Activated CD8-positive, alpha-beta memory T cell treated with anti-CD3 and anti-CD28 coated beads, Interleukin-2, amount 50 U/mL, for 48 hours (primary cell): ENCODE measurements at regions not wholly inside any gene's neighbourhood (a gene's known extent, or its start where the extent isn't known, plus 50 kb on each side); places are given as distances from the start of the nearest gene placed in this dataset.
A peak's percentile ranks its signal among the peaks of the same experiment; 100 is the strongest.

ENCODE experiments used
- DNase-seq: peaks from one replicate; pipeline ENCODE4 v3.0.0-alpha.2; 2020

- peak; percentile 52 for DNase-seq
Observed at GRCh38 chr1:234972411-234973191, 156.0 kb downstream of the TOMM20 start.

DNA sequence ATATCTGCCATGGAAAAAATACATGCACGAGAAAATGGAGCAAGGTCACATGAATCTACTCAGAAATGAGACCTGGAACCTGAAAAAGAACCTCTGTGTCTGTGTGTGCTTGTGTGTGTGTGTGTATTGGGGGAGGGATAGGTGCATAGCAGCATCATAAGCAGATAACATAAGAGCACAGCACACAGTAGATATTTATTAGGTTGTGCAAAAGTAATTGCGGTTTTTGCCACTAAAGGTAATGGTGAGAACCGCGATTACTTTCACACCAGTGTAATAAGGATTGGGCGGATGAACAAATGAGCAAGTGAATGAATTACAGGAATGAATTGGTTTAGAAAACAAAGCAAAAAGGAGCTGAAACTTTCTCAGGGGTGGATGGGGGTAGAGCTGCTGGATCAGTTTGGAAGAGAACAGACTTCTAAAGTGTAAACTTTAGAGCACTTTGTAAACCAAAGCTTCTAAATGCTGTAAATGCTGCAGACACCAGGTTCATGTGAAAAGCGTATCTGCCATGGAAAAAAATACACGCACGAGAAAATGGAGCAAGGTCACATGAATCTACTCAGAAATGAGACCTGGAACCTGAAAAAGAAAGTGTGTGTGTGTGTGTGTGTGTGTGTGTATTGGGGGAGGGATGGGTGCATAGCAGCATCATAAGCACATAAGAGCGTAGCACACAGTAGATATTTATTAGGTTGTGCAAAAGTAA lies 156.9 kb downstream of the TOMM20 start:
- peak; percentile 46 for DNase-seq

GRCh38 chr1:234970731-234971476 lies 157.7 kb downstream of the TOMM20 start:
- peak; percentile 64 for DNase-seq

GRCh38 chr1:234970401-234970730 lies 158.3 kb downstream of the TOMM20 start:
- DNase-seq = peak; percentile 22

DNA sequence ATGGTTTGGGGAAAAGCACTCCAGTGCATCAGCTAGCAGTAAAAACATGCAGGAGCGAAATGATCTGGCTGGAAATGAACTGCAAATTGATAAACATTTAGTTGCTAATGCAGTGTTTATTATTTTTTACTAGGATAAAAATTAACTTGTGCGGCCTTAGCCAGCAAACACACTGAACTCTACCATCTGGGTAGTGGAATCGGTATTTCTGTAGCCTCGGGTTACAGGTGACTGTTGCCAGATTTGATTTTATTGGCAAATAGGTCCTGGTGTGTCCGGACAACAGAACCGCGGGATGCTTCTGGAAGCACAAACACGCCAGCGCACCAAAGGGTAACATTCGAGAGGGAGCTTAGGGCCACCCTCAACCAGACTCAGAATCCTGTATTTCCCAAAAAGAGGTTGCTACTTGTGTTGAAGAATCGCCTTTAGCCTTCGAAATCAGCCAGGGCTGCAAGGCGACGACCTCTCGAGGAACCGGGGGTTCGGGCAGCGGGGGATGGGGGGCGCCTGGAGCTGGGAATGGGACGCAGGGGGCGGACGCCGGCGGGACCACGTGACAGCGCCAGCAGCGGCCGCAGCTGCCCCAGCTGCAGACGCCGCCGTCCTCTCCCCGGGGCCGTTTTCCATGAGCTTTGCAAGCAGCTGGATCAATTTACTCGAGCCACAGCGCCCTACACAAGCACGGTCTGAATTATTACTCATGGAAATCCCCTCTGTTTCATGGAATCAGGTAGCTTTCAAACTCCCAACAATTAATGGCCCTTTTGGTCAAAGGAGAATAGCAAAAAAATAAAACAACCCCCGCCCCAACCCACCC lies 158.8 kb downstream of the TOMM20 start:
- peak; percentile 61 for DNase-seq

- DNase-seq = peak; percentile 43
Observed at GRCh38 chr1:234969011-234969441, 159.6 kb downstream of the TOMM20 start.

DNA sequence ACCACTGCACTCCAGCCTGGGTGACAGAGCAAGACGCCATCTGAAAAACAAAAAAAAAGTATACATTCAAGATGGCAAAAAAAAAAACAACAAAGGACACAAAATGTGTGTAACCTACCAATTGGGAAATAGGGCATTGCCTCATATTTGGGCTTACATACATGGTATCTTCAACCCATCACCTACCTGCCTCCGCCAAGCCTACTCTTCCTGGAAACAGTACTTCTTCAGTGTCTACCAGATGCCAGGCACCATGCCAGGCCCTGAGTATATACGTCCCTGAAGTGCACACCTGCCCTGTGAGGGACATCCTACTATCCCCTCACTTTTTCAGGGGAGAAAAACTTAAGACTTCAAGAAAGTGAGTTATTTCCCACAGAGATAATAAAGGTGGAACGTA lies 160.2 kb downstream of the TOMM20 start:
- DNase-seq = peak; percentile 46

DNA sequence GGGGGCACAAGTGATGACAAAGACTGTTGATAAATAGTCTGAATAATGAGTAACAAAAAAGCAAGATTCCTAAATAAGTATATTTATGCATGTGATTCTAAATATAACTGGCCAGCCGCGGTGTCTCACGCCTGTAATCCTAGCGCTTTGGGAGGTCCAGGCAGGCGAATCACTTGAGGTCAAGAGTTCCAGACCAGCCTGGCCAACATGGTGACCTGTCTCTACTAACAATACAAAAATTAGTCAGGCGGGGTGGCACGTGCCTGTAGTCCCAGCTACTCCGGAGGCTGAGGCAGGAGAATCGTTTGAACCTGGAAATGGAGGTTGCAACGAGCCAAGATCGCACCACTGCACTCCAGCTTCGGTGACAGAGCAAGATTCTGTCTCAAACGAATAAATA lies 161.5 kb downstream of the TOMM20 start:
- DNase-seq = peak; percentile 42

GRCh38 chr1:234965111-234965510 lies 163.5 kb downstream of the TOMM20 start:
- DNase-seq = peak; percentile 54

DNA sequence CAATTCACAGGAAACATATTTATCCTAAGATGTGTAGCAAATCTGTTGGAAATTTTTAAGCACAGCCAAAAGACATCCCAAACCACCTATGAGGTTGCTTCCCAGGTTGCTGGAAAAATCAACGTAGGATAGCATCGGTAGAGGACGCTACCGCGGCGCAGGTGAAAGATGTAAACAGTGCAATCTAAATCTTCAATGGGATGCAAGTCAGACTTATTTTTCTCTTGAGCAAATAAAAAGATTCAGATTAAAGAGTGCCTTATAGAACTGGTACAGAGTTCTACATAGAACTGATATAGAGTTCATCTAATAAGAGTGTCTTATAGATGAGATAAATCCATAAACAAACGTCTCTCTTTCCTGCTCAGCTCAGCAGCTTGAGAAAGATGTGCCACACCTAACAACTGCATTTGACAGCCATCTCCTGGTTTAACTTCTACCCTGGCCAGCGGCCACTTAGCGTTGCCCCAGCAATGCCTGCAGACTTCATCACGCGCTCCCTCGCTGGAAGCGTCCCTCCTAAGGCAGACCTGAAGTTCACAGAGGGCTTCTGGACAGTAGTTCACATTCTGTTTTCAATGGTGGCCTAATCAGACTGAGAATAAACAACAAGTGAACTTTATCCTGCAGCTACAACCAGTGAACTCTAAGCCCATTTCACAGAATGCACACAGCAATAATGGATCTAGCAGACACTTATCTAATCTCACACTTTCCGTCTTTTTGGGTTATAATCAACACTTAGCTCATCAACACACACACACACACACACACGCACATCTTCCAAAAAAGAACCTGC lies 164.5 kb downstream of the TOMM20 start:
- peak; percentile 54 for DNase-seq

GRCh38 chr1:234963180-234963903 lies 165.3 kb downstream of the TOMM20 start:
- DNase-seq = peak; percentile 90

DNA sequence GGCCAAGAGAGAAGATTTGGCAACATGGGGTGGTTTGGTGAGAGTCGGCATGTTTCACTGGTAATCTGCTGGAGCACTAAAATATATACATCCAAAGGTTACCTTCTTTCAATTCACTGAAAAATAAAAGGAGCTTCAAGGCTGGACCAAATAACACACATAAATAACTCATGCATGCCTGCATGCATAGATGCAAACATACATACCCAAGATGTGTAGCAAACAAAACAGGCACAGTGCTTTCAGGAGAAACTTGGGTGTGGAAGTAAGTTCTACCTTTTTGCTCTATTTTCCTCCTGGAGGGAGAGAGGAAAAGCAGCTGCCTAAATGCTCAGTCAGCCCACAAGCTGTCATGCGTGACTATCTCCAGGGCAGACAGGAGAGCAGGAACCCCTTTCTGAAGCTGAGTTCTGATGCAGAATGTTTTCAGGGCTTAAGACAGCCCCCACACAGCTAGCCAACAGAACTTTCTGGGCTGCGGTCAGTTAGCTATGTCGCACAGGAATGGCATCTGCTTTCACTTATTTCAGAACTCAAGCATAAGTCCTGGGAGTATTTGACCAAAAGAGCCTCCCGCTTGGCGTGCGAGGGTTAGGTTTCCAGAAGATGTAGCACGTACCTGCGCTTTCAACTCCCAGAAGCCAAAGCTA lies 166.2 kb downstream of the TOMM20 start:
- DNase-seq = peak; percentile 65

DNA sequence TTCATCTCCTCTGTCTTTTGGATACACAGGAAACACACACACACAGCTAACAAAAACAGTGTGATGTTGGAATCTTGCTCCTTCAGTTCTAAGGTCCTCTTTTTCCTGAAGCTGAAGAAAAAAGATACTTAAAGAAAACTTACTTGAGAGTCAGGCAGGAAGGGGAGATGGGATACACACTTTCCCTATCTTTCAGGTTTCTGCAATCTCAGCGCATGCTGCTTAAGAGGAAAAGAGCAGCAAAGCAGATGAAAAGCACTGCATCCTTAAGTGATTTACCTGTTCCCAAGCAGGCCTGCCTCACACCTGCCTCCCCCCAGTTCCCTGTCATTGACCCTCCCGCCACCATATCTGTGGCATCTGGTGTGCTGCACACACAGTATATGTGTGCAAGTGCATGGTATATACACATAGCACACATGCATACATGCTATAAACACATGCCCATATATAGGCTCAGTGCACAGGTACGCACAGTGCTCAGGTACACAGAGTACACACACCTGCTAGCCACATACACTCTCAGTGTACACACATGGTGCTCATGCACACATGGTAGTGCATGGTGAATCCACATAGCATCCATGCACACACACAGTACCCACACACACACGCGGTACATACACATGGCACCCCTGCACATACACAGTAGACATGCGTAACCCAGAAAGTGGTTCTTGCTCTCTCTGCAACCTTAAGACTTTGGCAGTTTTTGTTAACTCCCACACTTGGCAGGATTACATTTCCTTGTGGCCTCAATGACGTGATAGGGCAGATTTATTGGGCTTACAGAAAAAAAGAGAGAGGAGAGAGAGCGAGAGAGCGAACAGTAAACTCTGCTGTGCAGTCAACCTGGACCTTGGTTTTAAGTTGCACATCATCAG lies 166.9 kb downstream of the TOMM20 start:
- peak; percentile 57 for DNase-seq

DNA sequence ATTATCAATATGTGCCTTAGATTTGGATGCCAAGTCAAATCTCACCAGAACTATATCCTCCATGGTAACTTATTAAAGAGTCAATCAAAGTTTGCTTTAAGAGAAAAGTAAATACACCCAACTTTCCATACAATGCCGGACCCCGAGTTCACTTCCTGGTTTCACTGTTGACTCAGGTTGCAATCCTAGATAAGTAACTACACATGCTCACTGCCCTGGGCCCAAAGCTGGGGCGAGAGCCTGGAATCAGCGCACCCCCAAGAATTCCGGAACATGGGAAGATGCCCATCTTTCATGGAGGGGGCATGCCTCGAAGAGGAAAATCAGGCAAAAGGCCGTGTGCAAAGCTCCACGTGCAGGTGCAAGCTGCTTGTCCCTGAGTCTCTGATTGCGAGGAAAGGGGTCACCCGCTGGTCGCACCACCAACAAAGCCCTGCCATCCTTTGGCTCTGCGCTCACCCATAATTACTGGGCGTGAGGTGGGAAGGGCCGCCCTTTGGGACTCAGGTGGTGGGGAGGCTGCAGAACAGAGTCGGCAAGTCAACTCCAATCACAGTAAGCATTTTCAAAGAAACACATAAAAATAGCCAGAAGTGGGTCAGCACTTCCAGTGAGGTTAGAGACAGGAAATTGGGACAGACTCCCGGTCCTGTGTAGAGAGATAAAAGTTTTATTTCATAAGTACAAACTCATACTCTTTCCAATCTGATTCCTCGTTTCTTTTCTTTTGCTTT lies 167.7 kb downstream of the TOMM20 start:
- DNase-seq = peak; percentile 57

- peak; percentile 47 for DNase-seq
Observed at GRCh38 chr1:234958706-234959657, 169.7 kb downstream of the TOMM20 start.

GRCh38 chr1:234958066-234958705 lies 170.5 kb downstream of the TOMM20 start:
- peak; percentile 50 for DNase-seq
